Liver (tissue), 8 donors: ENCODE measurements at regions not wholly inside any gene's neighbourhood (a gene's known extent, or its start where the extent isn't known, plus 50 kb on each side); places are given as distances from the start of the nearest gene placed in this dataset.

Experiments used
- DNase-seq: peaks from one replicate; pipeline ENCODE4 v3.0.0-alpha.2; 2017; ENCODE audit warnings: low spot score
- H3K27ac ChIP-seq, 2 donors: one replicate each; pipeline ENCODE4 v1.7.0; 2013; ENCODE audit warnings: inconsistent platforms in 2 of 2, low read length in 2 of 2, control low read depth in 1 of 2, low read depth in 1 of 2, mild to moderate bottlenecking in 1 of 2
- H3K27me3 ChIP-seq, 4 donors: one replicate each; pipeline versions ENCODE4 v1.6.1 to v1.7.0; 2013; ENCODE audit warnings: low read length in 3 of 4, inconsistent platforms in 1 of 4, mild to moderate bottlenecking in 1 of 4, moderate library complexity in 1 of 4; ENCODE audit not compliant: control insufficient read depth in 4 of 4, insufficient read depth in 4 of 4
- H3K36me3 ChIP-seq, 4 donors: one replicate each; pipeline versions ENCODE4 v1.6.1 to v1.7.0; 2013; ENCODE audit warnings: low read length in 3 of 4, mild to moderate bottlenecking in 3 of 4, low read depth in 1 of 4, moderate library complexity in 1 of 4; ENCODE audit not compliant: control insufficient read depth in 4 of 4, insufficient read depth in 3 of 4
- H3K4me1 ChIP-seq, 4 donors: one replicate each; pipeline versions ENCODE4 v1.6.1 to v1.7.0; 2013; ENCODE audit warnings: low read length in 3 of 4, mild to moderate bottlenecking in 3 of 4, moderate library complexity in 1 of 4; ENCODE audit not compliant: control insufficient read depth in 4 of 4, insufficient read depth in 4 of 4
- H3K4me3 ChIP-seq, 3 donors: one replicate each; pipeline versions ENCODE4 v1.6.1 to v1.7.0; 2013; ENCODE audit warnings: low read length in 3 of 3, control low read depth in 1 of 3, low read depth in 1 of 3, mild to moderate bottlenecking in 1 of 3
- H3K9ac ChIP-seq, 2 donors: one replicate each; pipeline ENCODE4 v1.7.0; 2013; ENCODE audit warnings: low read length in 2 of 2, mild to moderate bottlenecking in 2 of 2, moderate library complexity in 2 of 2, control low read depth in 1 of 2, low read depth in 1 of 2
- H3K9me3 ChIP-seq, 4 donors: one replicate each; pipeline versions ENCODE4 v1.6.1 to v1.7.0; 2013; ENCODE audit warnings: low read length in 3 of 4; ENCODE audit not compliant: control insufficient read depth in 4 of 4
- ATF3 ChIP-seq: IDR thresholded peaks from 2 replicates; pipeline ENCODE4 v1.6.1; 2016; ENCODE audit warnings: antibody characterized with exemption
- FOXA2 ChIP-seq: IDR thresholded peaks from 2 replicates; pipeline ENCODE4 v1.6.1; 2016; ENCODE audit warnings: antibody characterized with exemption
- GABPA ChIP-seq, 2 donors: IDR thresholded peaks in 1 of 2; conservative IDR thresholded peaks in 1 of 2; 2 replicates each; pipeline ENCODE4 v1.6.1; 2016; ENCODE audit warnings: antibody characterized with exemption in 2 of 2, mild to moderate bottlenecking in 1 of 2, moderate library complexity in 1 of 2
- HNF4A ChIP-seq, 2 donors: conservative IDR thresholded peaks; 2 replicates each; pipeline ENCODE4 v1.6.1; 2016; ENCODE audit warnings: antibody characterized with exemption in 2 of 2, mild to moderate bottlenecking in 2 of 2
- HNF4G ChIP-seq: IDR thresholded peaks from 2 replicates; pipeline ENCODE4 v1.6.1; 2016; ENCODE audit warnings: antibody characterized with exemption
- MAX ChIP-seq: IDR thresholded peaks from 2 replicates; pipeline ENCODE4 v1.6.1; 2016; ENCODE audit warnings: antibody characterized with exemption
- NR2F2 ChIP-seq: IDR thresholded peaks from 2 replicates; pipeline ENCODE4 v1.6.1; 2016; ENCODE audit warnings: antibody characterized with exemption
- RAD21 ChIP-seq, 2 donors: IDR thresholded peaks; 2 replicates each; pipeline ENCODE4 v1.6.1; 2016; ENCODE audit warnings: antibody characterized with exemption in 2 of 2, mild to moderate bottlenecking in 2 of 2
- REST ChIP-seq: IDR thresholded peaks from 2 replicates; pipeline ENCODE4 v1.6.1; 2016; ENCODE audit warnings: antibody characterized with exemption, mild to moderate bottlenecking
- RXRA ChIP-seq, 2 donors: IDR thresholded peaks; 2 replicates each; pipeline ENCODE4 v1.6.1; 2017 to 2018; ENCODE audit warnings: antibody characterized with exemption in 2 of 2, mild to moderate bottlenecking in 1 of 2
- SP1 ChIP-seq: IDR thresholded peaks from 2 replicates; pipeline ENCODE4 v1.6.1; 2018; ENCODE audit warnings: antibody characterized with exemption, mild to moderate bottlenecking
- TAF1 ChIP-seq: conservative IDR thresholded peaks from 2 replicates; pipeline ENCODE4 v1.6.1; 2016; ENCODE audit warnings: antibody characterized with exemption, mild to moderate bottlenecking
- YY1 ChIP-seq: IDR thresholded peaks from 2 replicates; pipeline ENCODE4 v1.6.1; 2016; ENCODE audit warnings: antibody characterized with exemption, mild to moderate bottlenecking
- ZBTB33 ChIP-seq: IDR thresholded peaks from 2 replicates; pipeline ENCODE4 v1.6.1; 2016; ENCODE audit warnings: antibody characterized with exemption
- WGBS: extraction: QIAGEN DNeasy Blood & Tissue Kit; methylation state at CpG from one replicate; pipeline ENCODE4 v1.1.7; 2013; 5-methylcytosine and 5-hydroxymethylcytosine counted together
- TF ChIP-seq, protein P1 (sequence below): fragments of 150-350 bp; IDR thresholded peaks from 2 replicates; pipeline ENCODE4 v1.5.1; 2017; ENCODE audit warnings: improper control_type of control experiment, low read depth, low read length; ENCODE audit not compliant: missing input control
- donor health status: healthy.
- donor health status: healthy.
- donor health status: healthy.
- donor health status: healthy.
- donor health status: healthy.

DNA sequence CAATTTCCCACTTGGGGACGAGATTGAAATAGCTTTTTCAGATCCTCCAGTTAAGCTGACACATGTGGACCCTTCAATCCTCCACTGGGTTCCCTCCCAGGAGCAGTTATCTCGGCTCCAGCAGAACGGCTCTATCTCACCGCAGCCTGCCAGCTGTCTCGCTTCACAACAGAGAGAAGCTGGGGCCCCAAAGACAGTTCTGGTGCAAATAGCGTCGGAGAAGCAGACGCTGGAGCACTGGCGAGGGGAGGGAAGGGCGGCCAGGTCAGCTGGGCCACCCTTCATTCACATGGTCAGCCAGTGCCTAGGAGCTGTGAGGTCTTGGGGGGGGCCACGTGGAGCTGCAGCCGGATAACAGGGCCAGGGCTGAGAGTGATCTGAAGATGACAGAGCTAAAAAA, 141.3 kb upstream of the SDK2 start:
- peaks cover 0 to 2% (median 0%) of the 10 kb centered on the region in 4 donors for H3K9me3 ChIP-seq
- no peaks in the 10 kb centered on the region for H3K4me1 ChIP-seq
- no peaks in the 10 kb centered on the region for H3K36me3 ChIP-seq
- TF ChIP-seq MAX (no peak), SP1 (no peak)
- H3K4me3 ChIP-seq: no peak overlapping the region
- WGBS: 70% methylated on average over 12 of the region's 12 CpGs
- no peak for DNase-seq
- no peaks in the 10 kb centered on the region for H3K27me3 ChIP-seq
- H3K27ac ChIP-seq: no peak overlapping the region
- H3K9ac ChIP-seq: no peak overlapping the region

DNA sequence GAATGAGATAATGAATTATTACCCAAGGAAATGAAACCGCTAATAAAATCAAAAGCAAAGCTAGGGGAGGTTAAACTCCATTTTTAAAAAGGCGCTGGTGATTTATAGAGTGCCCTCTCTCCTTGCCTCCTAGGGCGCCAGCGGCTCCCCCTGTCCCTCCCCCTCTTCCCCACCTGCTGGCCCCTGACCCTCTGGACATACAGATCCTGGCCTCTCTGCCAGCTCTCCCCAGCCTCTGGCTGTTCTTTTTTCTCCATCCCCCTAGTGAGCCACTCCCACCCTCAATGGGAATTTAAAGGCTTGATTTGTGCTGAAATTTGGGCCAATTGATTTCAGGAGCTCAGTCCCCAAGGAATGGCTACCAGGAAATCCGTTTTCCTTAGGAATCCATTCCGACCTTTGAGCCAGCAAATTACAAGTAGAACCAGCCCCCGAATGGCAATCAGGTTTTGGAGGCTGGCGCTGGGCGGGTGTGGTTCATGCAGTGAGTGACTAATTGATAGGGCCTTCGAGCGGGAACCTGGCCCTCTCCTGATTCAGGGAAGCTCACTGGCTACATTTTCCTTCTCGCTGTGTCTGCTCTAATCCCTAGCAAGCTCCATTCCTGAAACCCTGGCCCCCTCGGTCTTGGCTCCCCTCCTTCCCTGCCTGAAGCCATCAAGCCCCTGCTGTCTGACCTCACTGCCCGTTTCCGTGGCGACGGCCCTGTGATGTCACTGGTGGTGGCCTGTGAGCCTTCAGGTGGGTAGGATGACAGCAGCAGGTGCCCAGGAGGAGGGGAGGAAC, 141.9 kb upstream of the SDK2 start:
- H3K4me3 ChIP-seq: no peak overlapping the region
- H3K4me1 ChIP-seq: no peaks in the 10 kb centered on the region
- H3K9me3 ChIP-seq: peaks cover 0 to 2% (median 0%) of the 10 kb centered on the region in 4 donors
- H3K36me3 ChIP-seq: no peaks in the 10 kb centered on the region
- H3K27me3 ChIP-seq: no peaks in the 10 kb centered on the region
- WGBS: 71% methylated on average over 17 of the region's 17 CpGs
- no peak for DNase-seq
- no peak overlapping the region for H3K9ac ChIP-seq
- TF ChIP-seq RAD21 (IDR thresholded peaks at IDR 0.05): no peak
- TF ChIP-seq HNF4A (conservative IDR thresholded peaks at IDR 0.05): no peak
- TF ChIP-seq RXRA (IDR thresholded peaks at IDR 0.05): no peak
- TF ChIP-seq SP1: no peak
- TF ChIP-seq GABPA (IDR thresholded peaks at IDR 0.05 in 1 of 2, conservative IDR thresholded peaks at IDR 0.05 in 1 of 2): no peak
- no peak for TF ChIP-seq TAF1
- no peak for TF ChIP-seq FOXA2
- no peak for TF ChIP-seq ZBTB33
- no peak for TF ChIP-seq ATF3
- TF ChIP-seq HNF4G: no peak
- no peak for TF ChIP-seq YY1
- TF ChIP-seq, protein P1, sequence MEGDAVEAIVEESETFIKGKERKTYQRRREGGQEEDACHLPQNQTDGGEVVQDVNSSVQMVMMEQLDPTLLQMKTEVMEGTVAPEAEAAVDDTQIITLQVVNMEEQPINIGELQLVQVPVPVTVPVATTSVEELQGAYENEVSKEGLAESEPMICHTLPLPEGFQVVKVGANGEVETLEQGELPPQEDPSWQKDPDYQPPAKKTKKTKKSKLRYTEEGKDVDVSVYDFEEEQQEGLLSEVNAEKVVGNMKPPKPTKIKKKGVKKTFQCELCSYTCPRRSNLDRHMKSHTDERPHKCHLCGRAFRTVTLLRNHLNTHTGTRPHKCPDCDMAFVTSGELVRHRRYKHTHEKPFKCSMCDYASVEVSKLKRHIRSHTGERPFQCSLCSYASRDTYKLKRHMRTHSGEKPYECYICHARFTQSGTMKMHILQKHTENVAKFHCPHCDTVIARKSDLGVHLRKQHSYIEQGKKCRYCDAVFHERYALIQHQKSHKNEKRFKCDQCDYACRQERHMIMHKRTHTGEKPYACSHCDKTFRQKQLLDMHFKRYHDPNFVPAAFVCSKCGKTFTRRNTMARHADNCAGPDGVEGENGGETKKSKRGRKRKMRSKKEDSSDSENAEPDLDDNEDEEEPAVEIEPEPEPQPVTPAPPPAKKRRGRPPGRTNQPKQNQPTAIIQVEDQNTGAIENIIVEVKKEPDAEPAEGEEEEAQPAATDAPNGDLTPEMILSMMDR: no peak
- TF ChIP-seq REST: no peak
- TF ChIP-seq NR2F2: no peak
- H3K27ac ChIP-seq: no peak overlapping the region
